ENCODE measurements at regions not wholly inside any gene's neighbourhood (a gene's known extent, or its start where the extent isn't known, plus 50 kb on each side); places are given as distances from the start of the nearest gene placed in this dataset.
"Not testable (repeated sequence)": the region's sequence is repeated elsewhere in the genome, so short reads cannot be mapped to it uniquely, and the experiment has no call there.

- H3K4me1 Mint-ChIP-seq (ENCODE audit: low read depth, unreplicated experiment), result no peaks in the 10 kb centered on the region
- no peaks in the 10 kb centered on the region for H3K36me3 Mint-ChIP-seq (ENCODE audit: unreplicated experiment)
- no peak for TF ChIP-seq CTCF (IDR thresholded peaks at IDR 0.05; ENCODE audit: partially characterized antibody, unreplicated experiment)
- H3K27ac Mint-ChIP-seq (ENCODE audit: unreplicated experiment), result no peak overlapping the region
- DNase-seq, result no peak
- peaks cover 2% of the 10 kb centered on the region for H3K27me3 Mint-ChIP-seq (ENCODE audit: unreplicated experiment)
- H3K9me3 Mint-ChIP-seq (ENCODE audit: unreplicated experiment), result no peaks in the 10 kb centered on the region
- H3K4me3 Mint-ChIP-seq (ENCODE audit: unreplicated experiment), result no peak overlapping the region
These were observed 194.8 kb downstream of the LRRC70 start for GRCh38 chr5:62773460-62773859.

GRCh38 chr5:62771341-62771740 lies 192.7 kb downstream of the LRRC70 start:
- Mint-ChIP-seq H3K27ac (ENCODE audit: unreplicated experiment) (no peak overlapping the region), H3K9me3 (ENCODE audit: unreplicated experiment) (no peaks in the 10 kb centered on the region), H3K4me3 (ENCODE audit: unreplicated experiment) (no peak overlapping the region), H3K36me3 (ENCODE audit: unreplicated experiment) (no peaks in the 10 kb centered on the region), H3K4me1 (ENCODE audit: low read depth, unreplicated experiment) (no peaks in the 10 kb centered on the region), H3K27me3 (ENCODE audit: unreplicated experiment) (peaks cover 2% of the 10 kb centered on the region)
- no peak for TF ChIP-seq CTCF (IDR thresholded peaks at IDR 0.05; ENCODE audit: partially characterized antibody, unreplicated experiment)
- no peak for DNase-seq

GRCh38 chr5:62767650-62768049 lies 189.0 kb downstream of the LRRC70 start:
- Mint-ChIP-seq H3K4me3 (ENCODE audit: unreplicated experiment) (no peak overlapping the region), H3K9me3 (ENCODE audit: unreplicated experiment) (no peaks in the 10 kb centered on the region), H3K27me3 (ENCODE audit: unreplicated experiment) (peaks cover 2% of the 10 kb centered on the region), H3K27ac (ENCODE audit: unreplicated experiment) (no peak overlapping the region), H3K4me1 (ENCODE audit: low read depth, unreplicated experiment) (no peaks in the 10 kb centered on the region), H3K36me3 (ENCODE audit: unreplicated experiment) (no peaks in the 10 kb centered on the region)
- DNase-seq, result no peak
- TF ChIP-seq CTCF (IDR thresholded peaks at IDR 0.05; ENCODE audit: partially characterized antibody, unreplicated experiment), result no peak

- H3K27ac Mint-ChIP-seq (ENCODE audit: unreplicated experiment), result no peak overlapping the region
These were observed 188.5 kb downstream of the LRRC70 start for GRCh38 chr5:62767077-62767476.

GRCh38 chr5:62762503-62762902 lies 183.9 kb downstream of the LRRC70 start:
- no peak overlapping the region for H3K27ac Mint-ChIP-seq (ENCODE audit: unreplicated experiment)
- no peak for DNase-seq
- TF ChIP-seq CTCF (IDR thresholded peaks at IDR 0.05; ENCODE audit: partially characterized antibody, unreplicated experiment), result no peak
- no peaks in the 10 kb centered on the region for H3K9me3 Mint-ChIP-seq (ENCODE audit: unreplicated experiment)
- no peaks in the 10 kb centered on the region for H3K27me3 Mint-ChIP-seq (ENCODE audit: unreplicated experiment)
- no peaks in the 10 kb centered on the region for H3K36me3 Mint-ChIP-seq (ENCODE audit: unreplicated experiment)
- no peak overlapping the region for H3K4me3 Mint-ChIP-seq (ENCODE audit: unreplicated experiment)
- H3K4me1 Mint-ChIP-seq (ENCODE audit: low read depth, unreplicated experiment), result no peaks in the 10 kb centered on the region

More at GRCh38 chr5:62767077-62767476, 188.5 kb downstream of the LRRC70 start:
- Mint-ChIP-seq H3K9me3 (ENCODE audit: unreplicated experiment) (no peaks in the 10 kb centered on the region), H3K36me3 (ENCODE audit: unreplicated experiment) (no peaks in the 10 kb centered on the region), H3K4me1 (ENCODE audit: low read depth, unreplicated experiment) (no peaks in the 10 kb centered on the region), H3K27me3 (ENCODE audit: unreplicated experiment) (peaks cover 2% of the 10 kb centered on the region), H3K4me3 (ENCODE audit: unreplicated experiment) (no peak overlapping the region)
- no peak for DNase-seq
- TF ChIP-seq CTCF (IDR thresholded peaks at IDR 0.05; ENCODE audit: partially characterized antibody, unreplicated experiment), result no peak

GRCh38 chr5:62757686-62758085 lies 179.1 kb downstream of the LRRC70 start:
- H3K27me3 Mint-ChIP-seq (ENCODE audit: unreplicated experiment); H3K27ac Mint-ChIP-seq (ENCODE audit: unreplicated experiment); DNase-seq; H3K9me3 Mint-ChIP-seq (ENCODE audit: unreplicated experiment); H3K36me3 Mint-ChIP-seq (ENCODE audit: unreplicated experiment); H3K4me1 Mint-ChIP-seq (ENCODE audit: low read depth, unreplicated experiment); H3K4me3 Mint-ChIP-seq (ENCODE audit: unreplicated experiment): not testable (repeated sequence)

- not testable (repeated sequence) for H3K27me3 Mint-ChIP-seq (ENCODE audit: unreplicated experiment); H3K27ac Mint-ChIP-seq (ENCODE audit: unreplicated experiment); H3K36me3 Mint-ChIP-seq (ENCODE audit: unreplicated experiment); H3K4me3 Mint-ChIP-seq (ENCODE audit: unreplicated experiment); DNase-seq; H3K4me1 Mint-ChIP-seq (ENCODE audit: low read depth, unreplicated experiment); H3K9me3 Mint-ChIP-seq (ENCODE audit: unreplicated experiment)
These were observed 174.4 kb downstream of the LRRC70 start for GRCh38 chr5:62752998-62753367.

Measured in glutamatergic neuron (in vitro differentiated cells).